ENCODE measurements at regions not wholly inside any gene's neighbourhood (a gene's known extent, or its start where the extent isn't known, plus 50 kb on each side); places are given as distances from the start of the nearest gene placed in this dataset.
"Not testable (repeated sequence)": the region's sequence is repeated elsewhere in the genome, so short reads cannot be mapped to it uniquely, and the experiment has no call there.

DNA sequence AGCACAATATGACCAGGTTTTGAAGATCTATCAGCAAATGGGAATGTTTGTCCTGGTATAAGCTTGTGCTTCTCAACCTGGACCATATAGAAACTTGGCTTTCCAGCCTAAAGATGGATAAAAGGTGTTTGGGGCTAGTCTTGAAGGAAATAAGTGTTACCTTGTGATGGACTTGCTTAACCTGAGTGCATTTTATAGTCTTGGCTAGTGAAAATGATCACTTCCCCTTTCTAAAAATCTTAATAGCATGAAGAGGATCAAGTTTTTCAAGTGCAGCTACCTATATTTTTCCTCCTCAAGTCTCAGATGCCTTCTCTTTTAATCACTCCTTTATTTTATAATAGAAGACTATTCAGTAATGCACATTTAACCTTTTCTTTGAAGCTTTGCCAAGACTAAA, 919.8 kb upstream of the SLITRK1 start:
- Mint-ChIP-seq H3K27me3 (no peaks in the 10 kb centered on the region), H3K27ac (no peak overlapping the region), H3K9me3 (peaks cover 6% of the 10 kb centered on the region), H3K36me3 (no peaks in the 10 kb centered on the region), H3K4me3 (no peak overlapping the region), H3K4me1 (ENCODE audit: low read depth in 2 of 2) (no peaks in the 10 kb centered on the region)
- ATAC-seq (no peak), DNase-seq (ENCODE audit: low spot score) (no peak)

- Mint-ChIP-seq H3K27ac (no peak overlapping the region), H3K9me3 (peaks cover 27% of the 10 kb centered on the region), H3K27me3 (no peaks in the 10 kb centered on the region), H3K4me3 (no peak overlapping the region), H3K4me1 (ENCODE audit: low read depth in 2 of 2) (no peaks in the 10 kb centered on the region), H3K36me3 (peaks cover 9% of the 10 kb centered on the region)
- ATAC-seq (no peak), DNase-seq (ENCODE audit: low spot score) (no peak)
Measured at GRCh38 chr13:84784443-84785153, 902.3 kb upstream of the SLITRK1 start.

GRCh38 chr13:84777316-84777715, 895.0 kb upstream of the SLITRK1 start:
- no peak overlapping the region for H3K27ac Mint-ChIP-seq
- H3K9me3 Mint-ChIP-seq = peaks cover 24% of the 10 kb centered on the region
- ATAC-seq = no peak
- DNase-seq (ENCODE audit: low spot score) = no peak
- no peak overlapping the region for H3K4me3 Mint-ChIP-seq
- H3K4me1 Mint-ChIP-seq (ENCODE audit: low read depth in 2 of 2) = no peaks in the 10 kb centered on the region
- no peaks in the 10 kb centered on the region for H3K27me3 Mint-ChIP-seq
- no peaks in the 10 kb centered on the region for H3K36me3 Mint-ChIP-seq

GRCh38 chr13:84776593-84776992, 894.3 kb upstream of the SLITRK1 start:
- Mint-ChIP-seq H3K4me3 (no peak overlapping the region), H3K9me3 (peaks cover 20% of the 10 kb centered on the region), H3K27ac (no peak overlapping the region), H3K27me3 (no peaks in the 10 kb centered on the region), H3K4me1 (ENCODE audit: low read depth in 2 of 2) (no peaks in the 10 kb centered on the region), H3K36me3 (no peaks in the 10 kb centered on the region)
- no peak for ATAC-seq
- DNase-seq (ENCODE audit: low spot score) = no peak

DNA sequence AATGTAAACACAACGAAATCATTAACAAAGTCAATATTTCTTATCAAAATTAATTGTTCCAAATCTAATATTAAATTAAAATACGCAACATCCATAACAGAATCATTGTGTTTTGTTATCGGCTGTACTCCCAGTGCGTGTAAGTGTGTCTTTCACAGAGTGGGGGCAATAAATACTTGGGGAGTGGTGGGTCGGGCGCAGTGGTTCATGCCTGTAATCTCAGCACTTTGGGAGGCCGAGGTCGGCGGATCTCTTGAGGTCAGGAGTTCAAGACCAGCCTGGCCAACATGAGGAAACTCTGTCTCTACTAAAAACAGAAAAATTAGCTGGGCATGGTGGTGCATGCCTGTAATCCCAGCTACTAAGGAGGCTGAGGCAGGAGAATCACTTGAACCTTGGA, 893.6 kb upstream of the SLITRK1 start:
- not testable (repeated sequence) for H3K36me3 Mint-ChIP-seq; H3K4me3 Mint-ChIP-seq; DNase-seq (ENCODE audit: low spot score); H3K4me1 Mint-ChIP-seq (ENCODE audit: low read depth in 2 of 2); ATAC-seq; H3K27me3 Mint-ChIP-seq; H3K27ac Mint-ChIP-seq
- H3K9me3 Mint-ChIP-seq = peaks cover 18% of the 10 kb centered on the region

- DNase-seq (ENCODE audit: low spot score) (no peak), ATAC-seq (no peak)
- Mint-ChIP-seq H3K9me3 (peaks cover 12% of the 10 kb centered on the region), H3K27ac (no peak overlapping the region), H3K4me3 (no peak overlapping the region), H3K36me3 (peaks cover 4% of the 10 kb centered on the region), H3K27me3 (no peaks in the 10 kb centered on the region), H3K4me1 (ENCODE audit: low read depth in 2 of 2) (no peaks in the 10 kb centered on the region)
Measured at GRCh38 chr13:84774111-84774510, 891.8 kb upstream of the SLITRK1 start.

DNA sequence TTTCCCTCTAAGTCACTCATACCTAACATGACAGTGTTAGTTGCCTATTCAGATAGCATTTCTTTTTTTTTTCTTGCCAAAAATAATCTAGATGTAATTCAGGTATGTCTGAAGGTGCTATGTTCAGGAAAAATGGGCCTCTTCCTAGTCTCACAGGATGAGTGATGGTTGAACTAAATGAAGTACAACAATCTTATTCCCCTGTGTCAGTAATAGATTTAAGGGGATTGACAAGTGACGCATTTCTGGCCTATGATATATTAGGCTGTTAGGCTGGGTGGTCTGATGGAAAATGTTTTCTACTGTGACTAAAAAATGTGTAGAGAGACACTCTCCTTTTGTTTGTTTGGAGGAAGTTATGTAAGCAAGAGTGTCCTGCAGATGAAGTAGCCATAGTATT, 878.7 kb upstream of the SLITRK1 start:
- H3K36me3 Mint-ChIP-seq = no peaks in the 10 kb centered on the region
- no peak overlapping the region for H3K27ac Mint-ChIP-seq
- peaks cover 9% of the 10 kb centered on the region for H3K9me3 Mint-ChIP-seq
- no peak overlapping the region for H3K4me3 Mint-ChIP-seq
- ATAC-seq = no peak
- no peak for DNase-seq (ENCODE audit: low spot score)
- H3K27me3 Mint-ChIP-seq = no peaks in the 10 kb centered on the region
- H3K4me1 Mint-ChIP-seq (ENCODE audit: low read depth in 2 of 2) = no peaks in the 10 kb centered on the region

GRCh38 chr13:84749126-84749525, 866.9 kb upstream of the SLITRK1 start:
- no peaks in the 10 kb centered on the region for H3K36me3 Mint-ChIP-seq
- H3K9me3 Mint-ChIP-seq = peaks cover 4% of the 10 kb centered on the region
- H3K4me3 Mint-ChIP-seq = no peak overlapping the region
- no peak overlapping the region for H3K27ac Mint-ChIP-seq
- H3K27me3 Mint-ChIP-seq = no peaks in the 10 kb centered on the region
- no peaks in the 10 kb centered on the region for H3K4me1 Mint-ChIP-seq (ENCODE audit: low read depth in 2 of 2)
- ATAC-seq (no peak), DNase-seq (ENCODE audit: low spot score) (no peak)

DNA sequence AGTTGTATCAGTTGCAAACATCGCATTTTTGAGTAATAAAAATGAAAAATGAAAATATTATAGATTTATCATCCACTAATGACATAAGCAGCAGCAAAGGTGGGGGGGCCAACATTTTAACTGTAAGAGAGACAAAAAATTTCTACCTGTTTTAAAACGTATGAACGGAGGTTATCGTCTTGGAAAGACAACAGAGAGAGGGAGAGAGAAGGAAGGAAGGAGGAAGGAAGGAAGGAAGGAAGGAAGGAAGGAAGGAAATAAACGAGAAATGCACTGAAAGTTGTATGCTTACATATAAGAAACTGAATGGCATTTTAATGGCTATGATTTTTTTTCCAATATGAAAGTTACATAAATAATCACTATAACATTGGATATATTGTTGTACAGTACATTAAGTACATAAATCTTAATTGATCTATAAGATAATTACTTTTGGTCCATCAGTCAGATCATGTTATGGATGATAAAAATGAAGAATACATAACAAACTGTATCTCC, 862.8 kb upstream of the SLITRK1 start:
- Mint-ChIP-seq H3K27ac (no peak overlapping the region), H3K9me3 (peaks cover 11% of the 10 kb centered on the region), H3K36me3 (no peaks in the 10 kb centered on the region), H3K4me1 (ENCODE audit: low read depth in 2 of 2) (no peaks in the 10 kb centered on the region), H3K27me3 (no peaks in the 10 kb centered on the region), H3K4me3 (no peak overlapping the region)
- ATAC-seq = no peak
- DNase-seq (ENCODE audit: low spot score) = no peak

DNA sequence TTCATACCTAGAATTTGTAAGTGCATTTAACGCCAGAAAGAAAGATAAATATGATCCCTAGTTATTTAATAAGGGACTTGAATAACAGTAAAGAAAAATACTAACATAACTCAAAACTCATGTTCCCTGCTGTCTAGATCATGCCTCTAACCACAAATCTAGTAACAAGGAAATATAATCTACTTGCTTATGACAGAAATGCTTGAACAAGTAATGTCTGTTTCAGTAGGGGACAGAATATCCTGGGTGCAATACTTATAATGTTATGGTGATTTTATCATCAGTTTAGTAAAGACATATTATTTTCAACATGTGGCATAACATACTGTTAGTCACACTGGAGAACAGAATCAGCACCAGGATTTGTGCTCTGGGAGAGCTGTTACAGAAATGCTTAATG, 861.9 kb upstream of the SLITRK1 start:
- Mint-ChIP-seq H3K36me3 (no peaks in the 10 kb centered on the region), H3K9me3 (peaks cover 15% of the 10 kb centered on the region), H3K4me3 (no peak overlapping the region), H3K27me3 (no peaks in the 10 kb centered on the region), H3K27ac (no peak overlapping the region), H3K4me1 (ENCODE audit: low read depth in 2 of 2) (no peaks in the 10 kb centered on the region)
- ATAC-seq (no peak), DNase-seq (ENCODE audit: low spot score) (no peak)

- no peak for ATAC-seq
- Mint-ChIP-seq H3K27me3 (no peaks in the 10 kb centered on the region), H3K36me3 (no peaks in the 10 kb centered on the region), H3K4me3 (no peak overlapping the region), H3K27ac (no peak overlapping the region), H3K4me1 (ENCODE audit: low read depth in 2 of 2) (no peaks in the 10 kb centered on the region), H3K9me3 (peaks cover 17% of the 10 kb centered on the region)
- DNase-seq (ENCODE audit: low spot score) = no peak
Measured at GRCh38 chr13:84741253-84741652, 859.0 kb upstream of the SLITRK1 start.

DNA sequence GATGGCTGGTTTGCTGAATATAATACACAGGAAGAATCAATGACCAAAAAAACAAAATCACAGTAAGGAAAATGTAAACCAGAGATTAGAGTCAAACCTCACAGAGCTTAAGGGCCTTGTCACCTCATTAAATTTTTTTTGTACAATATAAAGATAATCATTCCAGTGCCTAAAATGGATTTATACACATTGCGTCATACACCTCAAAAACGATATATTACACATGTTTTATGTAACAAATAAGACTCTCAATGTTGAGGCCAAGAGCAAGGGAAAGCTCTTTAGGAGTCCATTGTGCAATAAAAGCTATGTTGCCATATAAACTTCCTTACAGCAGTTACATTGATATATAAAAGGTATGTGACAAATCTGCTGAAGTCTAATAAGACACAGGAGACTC, 856.7 kb upstream of the SLITRK1 start:
- Mint-ChIP-seq H3K27ac (no peak overlapping the region), H3K27me3 (no peaks in the 10 kb centered on the region), H3K36me3 (no peaks in the 10 kb centered on the region), H3K9me3 (peaks cover 32% of the 10 kb centered on the region), H3K4me3 (no peak overlapping the region), H3K4me1 (ENCODE audit: low read depth in 2 of 2) (no peaks in the 10 kb centered on the region)
- DNase-seq (ENCODE audit: low spot score) (no peak), ATAC-seq (no peak)

DNA sequence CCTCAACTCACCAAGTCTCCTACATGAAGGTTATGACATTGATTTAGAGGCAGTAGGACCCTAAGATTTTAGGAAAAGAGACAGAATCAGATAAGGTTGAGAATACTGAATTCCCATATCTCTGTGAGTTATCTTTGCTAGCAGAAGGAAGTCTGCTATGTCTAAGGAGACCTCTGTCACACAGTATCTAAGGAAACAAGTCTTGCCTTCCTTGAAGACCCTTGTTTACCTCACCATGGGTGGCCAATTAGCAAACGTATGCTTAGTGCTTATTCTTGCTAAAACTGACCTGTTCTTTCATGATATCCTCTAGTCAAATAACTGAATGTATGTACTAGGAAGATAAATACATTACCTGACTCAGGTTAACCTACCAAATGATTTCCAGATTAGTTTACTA, 855.4 kb upstream of the SLITRK1 start:
- ATAC-seq = no peak
- no peaks in the 10 kb centered on the region for H3K36me3 Mint-ChIP-seq
- no peak overlapping the region for H3K4me3 Mint-ChIP-seq
- H3K9me3 Mint-ChIP-seq = peaks cover 29% of the 10 kb centered on the region
- H3K4me1 Mint-ChIP-seq (ENCODE audit: low read depth in 2 of 2) = no peaks in the 10 kb centered on the region
- no peak overlapping the region for H3K27ac Mint-ChIP-seq
- DNase-seq (ENCODE audit: low spot score) = no peak
- no peaks in the 10 kb centered on the region for H3K27me3 Mint-ChIP-seq

DNA sequence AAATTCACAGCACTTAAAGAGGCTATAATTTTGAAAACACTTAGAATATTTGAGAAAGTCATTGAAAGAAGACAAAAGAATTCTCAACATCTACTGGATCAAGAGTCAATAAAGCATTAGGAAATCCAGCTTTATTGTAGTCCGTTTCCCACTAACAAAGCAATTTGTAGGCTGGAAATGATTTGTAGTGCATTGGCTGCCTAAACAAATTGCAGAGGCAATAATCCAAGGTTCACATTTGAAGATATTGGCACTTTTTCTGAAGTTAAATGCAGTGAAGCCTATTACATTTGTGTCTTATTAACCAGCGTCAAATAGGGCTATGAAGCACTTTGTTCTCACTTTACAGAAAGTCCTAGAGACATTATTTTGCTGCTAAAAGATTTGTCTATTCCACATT, 848.1 kb upstream of the SLITRK1 start:
- H3K27me3 Mint-ChIP-seq = no peaks in the 10 kb centered on the region
- H3K4me3 Mint-ChIP-seq = no peak overlapping the region
- no peaks in the 10 kb centered on the region for H3K4me1 Mint-ChIP-seq (ENCODE audit: low read depth in 2 of 2)

More for the DNA sequence above, 848.1 kb upstream of the SLITRK1 start:
- Mint-ChIP-seq H3K27ac (no peak overlapping the region), H3K36me3 (no peaks in the 10 kb centered on the region), H3K9me3 (peaks cover 10% of the 10 kb centered on the region)
- DNase-seq (ENCODE audit: low spot score) = no peak
- ATAC-seq = no peak
